ENCODE measurements at regions not wholly inside any gene's neighbourhood (a gene's known extent, or its start where the extent isn't known, plus 50 kb on each side); places are given as distances from the start of the nearest gene placed in this dataset.

DNA sequence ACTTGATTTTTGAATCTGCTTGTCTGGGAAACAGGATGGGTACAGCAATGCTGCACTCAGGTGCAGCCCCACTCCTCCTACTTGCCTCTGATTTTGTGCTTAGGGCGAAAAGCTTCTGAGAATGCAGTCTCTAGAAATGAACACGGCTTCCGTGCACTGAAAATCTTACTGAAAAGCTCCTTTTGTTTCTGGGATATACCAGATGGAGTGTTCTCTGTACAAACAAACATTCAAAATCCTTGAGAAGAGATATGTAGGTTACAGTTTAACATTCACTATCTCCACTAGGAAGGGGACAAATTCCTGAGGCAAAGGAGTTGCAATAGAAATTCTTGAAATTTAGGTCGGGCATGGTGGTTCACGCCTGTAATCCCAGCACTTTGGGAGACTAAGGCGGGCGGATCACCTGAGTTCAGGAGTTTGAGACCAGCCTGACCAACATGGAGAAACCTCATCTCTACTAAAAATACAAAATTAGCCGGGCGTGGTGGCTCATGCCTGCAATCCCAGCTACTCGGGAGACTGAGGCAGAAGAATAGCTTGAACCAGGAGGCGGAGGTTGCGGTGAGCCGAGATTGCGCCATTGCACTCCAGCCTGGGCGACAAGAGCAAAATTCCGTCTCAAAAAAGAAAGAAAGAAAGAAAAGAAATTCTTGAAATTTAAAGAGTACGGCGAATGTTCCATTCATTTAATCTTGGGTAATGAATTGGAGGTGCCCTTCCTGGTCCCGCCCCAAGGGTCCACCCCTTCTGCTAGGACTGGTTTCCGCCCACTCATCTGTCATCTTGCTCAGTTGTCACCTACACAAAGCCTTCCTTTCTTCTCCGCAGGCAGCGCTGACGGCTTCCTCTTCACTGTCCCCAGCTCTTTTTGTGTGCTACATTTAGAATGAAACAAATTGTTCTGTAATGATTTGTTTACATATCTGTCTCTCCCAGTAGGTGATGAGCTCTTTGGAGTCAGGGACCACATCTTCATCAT lies 92.4 kb downstream of the SOCS6 start:
- DNase-seq: no peak
- Mint-ChIP-seq H3K4me1 (peaks cover 12% of the 10 kb centered on the region), H3K36me3 (ENCODE audit: low read depth) (no peaks in the 10 kb centered on the region), H3K4me3 (no peak overlapping the region), H3K9me3 (no peaks in the 10 kb centered on the region), H3K27me3 (peaks cover 3% of the 10 kb centered on the region), H3K27ac (no peak overlapping the region)
- ChIA-PET CTCF (interaction anchor here (0.7 kb wide), 1 partner anchor 53 kb away, joined by 3 read pairs; no protein-coding TSS in a partner anchor), POLR2A (no interaction called here)
